Neutrophil (primary cell): ENCODE measurements at regions not wholly inside any gene's neighbourhood (a gene's known extent, or its start where the extent isn't known, plus 50 kb on each side); places are given as distances from the start of the nearest gene placed in this dataset.

Experiments
- H3K27ac ChIP-seq: fragments of 200-600 bp; sonication (generic); 2 replicates; pipeline ENCODE4 v1.5.1; 2016; ENCODE audit warnings: mild to moderate bottlenecking, moderate library complexity
- H3K27me3 ChIP-seq: fragments of 200-600 bp; sonication (generic); 2 replicates; pipeline ENCODE4 v1.6.0; 2016; ENCODE audit warnings: mild to moderate bottlenecking
- H3K36me3 ChIP-seq: fragments of 200-600 bp; sonication (generic); 2 replicates; pipeline ENCODE4 v1.5.1; 2017
- H3K4me1 ChIP-seq, 2 experiments: fragments of 200-600 bp in 1 of 2; sonication (generic) in 1 of 2; 1 replicate in 1 of 2; 2 replicates in 1 of 2; pipeline versions ENCODE4 v1.5.1 to v1.6.1; 2013 to 2016; ENCODE audit warnings: low read depth in 1 of 2, low read length in 1 of 2, mild to moderate bottlenecking in 1 of 2, moderate library complexity in 1 of 2; ENCODE audit not compliant: control insufficient read depth in 1 of 2, insufficient read depth in 1 of 2
- H3K4me3 ChIP-seq, 2 experiments: fragments of 200-600 bp in 1 of 2; sonication (generic) in 1 of 2; 1 replicate in 1 of 2; 2 replicates in 1 of 2; pipeline ENCODE4 v1.5.1; 2013 to 2016; ENCODE audit warnings: low read depth in 1 of 2, low read length in 1 of 2, mild to moderate bottlenecking in 1 of 2, moderate library complexity in 1 of 2
- H3K9me3 ChIP-seq: fragments of 200-600 bp; sonication (generic); 2 replicates; pipeline ENCODE4 v1.5.1; 2016
- TF ChIP-seq, protein P1 (sequence below): fragments of 200-600 bp; sonication (generic); IDR thresholded peaks from 2 replicates; pipeline ENCODE4 v1.5.1; 2016; ENCODE audit warnings: antibody characterized with exemption

DNA sequence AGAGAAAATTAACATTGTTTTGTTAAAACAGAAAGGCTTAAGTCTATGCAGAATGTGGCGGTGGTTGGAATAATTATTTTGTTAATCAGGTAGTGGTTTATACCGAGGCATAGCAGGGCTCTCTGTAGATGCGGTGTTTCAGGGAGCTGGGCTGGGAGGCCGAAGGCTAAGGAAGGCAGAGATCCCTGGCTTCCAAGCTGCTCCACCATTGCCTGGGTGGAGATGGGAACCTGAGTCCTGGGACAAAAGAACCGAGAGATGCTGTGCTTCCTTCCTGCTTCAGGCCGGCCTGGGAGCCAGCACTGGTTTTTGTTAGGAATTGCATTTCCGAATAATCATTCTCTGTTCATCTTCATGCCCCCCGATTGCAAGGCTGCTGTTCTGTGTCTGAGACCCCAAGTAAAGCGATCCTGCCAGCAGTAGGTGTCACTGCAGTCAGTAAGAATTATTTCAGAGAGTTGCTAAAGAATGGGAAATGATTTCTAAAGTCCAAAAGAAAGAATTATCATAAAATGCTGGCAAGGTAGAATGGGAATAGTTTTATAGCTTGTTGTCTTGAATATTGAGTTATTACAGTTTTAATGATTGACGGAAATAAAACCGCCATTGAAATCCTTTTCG is 824.9 kb downstream of the GALR1 start:
- Histone ChIP-seq H3K36me3 (no peaks in the 10 kb centered on the region), H3K27me3 (peaks cover 22% of the 10 kb centered on the region), H3K4me1 (no peaks in the 10 kb centered on the region), H3K9me3 (no peaks in the 10 kb centered on the region), H3K27ac (no peak overlapping the region), H3K4me3 (no peak overlapping the region)
- TF ChIP-seq, protein P1, sequence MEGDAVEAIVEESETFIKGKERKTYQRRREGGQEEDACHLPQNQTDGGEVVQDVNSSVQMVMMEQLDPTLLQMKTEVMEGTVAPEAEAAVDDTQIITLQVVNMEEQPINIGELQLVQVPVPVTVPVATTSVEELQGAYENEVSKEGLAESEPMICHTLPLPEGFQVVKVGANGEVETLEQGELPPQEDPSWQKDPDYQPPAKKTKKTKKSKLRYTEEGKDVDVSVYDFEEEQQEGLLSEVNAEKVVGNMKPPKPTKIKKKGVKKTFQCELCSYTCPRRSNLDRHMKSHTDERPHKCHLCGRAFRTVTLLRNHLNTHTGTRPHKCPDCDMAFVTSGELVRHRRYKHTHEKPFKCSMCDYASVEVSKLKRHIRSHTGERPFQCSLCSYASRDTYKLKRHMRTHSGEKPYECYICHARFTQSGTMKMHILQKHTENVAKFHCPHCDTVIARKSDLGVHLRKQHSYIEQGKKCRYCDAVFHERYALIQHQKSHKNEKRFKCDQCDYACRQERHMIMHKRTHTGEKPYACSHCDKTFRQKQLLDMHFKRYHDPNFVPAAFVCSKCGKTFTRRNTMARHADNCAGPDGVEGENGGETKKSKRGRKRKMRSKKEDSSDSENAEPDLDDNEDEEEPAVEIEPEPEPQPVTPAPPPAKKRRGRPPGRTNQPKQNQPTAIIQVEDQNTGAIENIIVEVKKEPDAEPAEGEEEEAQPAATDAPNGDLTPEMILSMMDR: no peak

DNA sequence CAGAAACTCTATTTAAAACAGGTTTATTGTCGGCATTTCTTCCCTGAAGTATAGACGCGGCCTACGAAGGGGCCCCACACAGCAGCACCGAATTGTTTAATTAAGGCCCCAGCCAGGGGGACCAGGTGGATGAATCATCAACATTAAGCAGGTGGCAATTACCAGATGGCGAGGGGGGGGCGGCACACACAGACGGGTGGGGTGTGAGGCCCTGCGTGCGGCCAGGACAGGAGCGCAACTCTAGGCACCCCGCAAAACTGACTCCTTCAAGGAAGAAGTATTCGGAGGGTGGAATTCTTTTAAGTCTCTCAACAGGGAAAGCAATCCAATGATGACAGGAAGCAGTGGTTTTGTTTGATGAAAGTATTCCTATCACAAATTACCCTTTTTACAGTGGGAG is 830.4 kb downstream of the GALR1 start:
- Histone ChIP-seq H3K27ac (no peak overlapping the region), H3K4me3 (no peak overlapping the region), H3K4me1 (no peaks in the 10 kb centered on the region), H3K27me3 (peaks cover 4% of the 10 kb centered on the region), H3K36me3 (no peaks in the 10 kb centered on the region), H3K9me3 (no peaks in the 10 kb centered on the region)
- TF ChIP-seq, protein P1: no peak

GRCh38 chr18:78080761-78081160 is 831.1 kb downstream of the GALR1 start:
- Histone ChIP-seq H3K36me3 (no peaks in the 10 kb centered on the region), H3K27ac (no peak overlapping the region), H3K4me3 (no peak overlapping the region), H3K9me3 (no peaks in the 10 kb centered on the region), H3K4me1 (no peaks in the 10 kb centered on the region), H3K27me3 (no peaks in the 10 kb centered on the region)
- TF ChIP-seq, protein P1: no peak

GRCh38 chr18:78082816-78083215 is 833.2 kb downstream of the GALR1 start:
- no peak overlapping the region for H3K27ac ChIP-seq
- H3K27me3 ChIP-seq: no peaks in the 10 kb centered on the region
- H3K4me1 ChIP-seq: no peaks in the 10 kb centered on the region
- H3K9me3 ChIP-seq: no peaks in the 10 kb centered on the region
- no peak overlapping the region for H3K4me3 ChIP-seq
- TF ChIP-seq, protein P1: no peak
- no peaks in the 10 kb centered on the region for H3K36me3 ChIP-seq

- Histone ChIP-seq H3K4me1 (no peaks in the 10 kb centered on the region), H3K27me3 (no peaks in the 10 kb centered on the region), H3K36me3 (no peaks in the 10 kb centered on the region), H3K27ac (no peak overlapping the region), H3K4me3 (no peak overlapping the region), H3K9me3 (no peaks in the 10 kb centered on the region)
- TF ChIP-seq, protein P1: no peak
Measured at GRCh38 chr18:78085241-78086185, 835.9 kb downstream of the GALR1 start.
